GM21619 (cell line): ENCODE measurements at regions not wholly inside any gene's neighbourhood (a gene's known extent, or its start where the extent isn't known, plus 50 kb on each side); places are given as distances from the start of the nearest gene placed in this dataset.

ENCODE experiments used
- ATAC-seq: cut with Tn5 transposase; IDR thresholded peaks from one replicate; pipeline ENCODE4 v1.9.1; 2021; ENCODE audit not compliant: unreplicated experiment

DNA sequence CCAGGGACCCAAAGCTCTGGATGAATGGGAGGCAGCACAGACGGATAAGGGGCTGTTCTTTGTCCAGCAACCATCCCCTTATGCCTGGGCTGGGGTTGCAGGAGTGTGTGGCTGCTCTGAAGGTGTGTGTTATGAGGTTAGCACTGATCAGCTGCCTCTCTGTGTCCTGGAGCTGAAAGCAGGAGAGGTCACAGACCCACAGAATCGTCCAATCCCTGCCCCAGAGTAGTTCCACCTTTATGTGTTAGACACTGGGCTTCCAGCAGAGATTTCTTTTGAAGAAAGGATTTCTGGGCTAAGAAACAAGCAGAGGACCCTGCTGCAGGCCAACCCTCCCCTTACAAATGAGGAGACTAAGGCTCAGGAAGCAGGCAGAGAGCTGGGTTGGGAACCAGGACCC lies 62.4 kb downstream of the ARL6IP4 start:
- ATAC-seq = no peak

DNA sequence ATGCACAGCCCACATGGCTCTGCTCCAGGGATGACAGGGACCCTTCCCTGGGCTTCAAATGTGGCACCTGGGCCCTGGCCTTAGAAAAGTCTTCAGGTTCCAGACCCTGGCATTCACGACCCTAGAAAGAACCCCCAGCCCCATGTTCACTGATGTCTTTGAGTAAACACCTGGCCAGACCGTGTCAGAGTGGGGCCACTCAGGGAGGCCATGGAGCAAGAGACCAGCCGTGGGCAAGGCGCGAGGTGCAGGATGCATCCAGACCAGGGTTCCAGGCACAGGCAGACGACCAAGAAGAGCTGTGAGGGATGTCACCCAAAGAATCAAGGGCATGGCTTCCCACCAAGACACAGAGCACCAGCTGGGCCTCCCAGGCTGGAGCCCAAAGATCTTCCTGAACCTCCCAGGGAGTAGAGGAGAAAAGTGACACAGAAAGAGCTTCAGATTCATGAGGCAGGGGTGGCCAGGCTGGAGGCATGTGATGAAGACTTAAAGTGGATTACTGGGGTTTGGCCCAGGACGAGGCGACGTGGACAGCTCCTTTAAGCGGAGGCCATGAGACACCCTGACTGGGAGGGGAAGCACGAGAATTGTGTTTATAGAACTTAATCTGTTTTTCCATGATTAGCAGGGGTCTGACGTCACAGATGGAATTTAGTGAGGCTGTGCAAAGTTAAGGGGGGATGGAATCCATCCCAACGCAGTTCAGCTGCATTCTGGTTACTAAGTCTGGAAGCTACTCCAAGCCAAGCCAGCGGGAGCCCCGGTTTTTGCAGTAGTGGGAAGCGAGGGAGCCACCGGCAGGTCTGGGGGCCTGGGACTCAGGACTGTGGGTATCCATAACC lies 61.6 kb downstream of the ARL6IP4 start:
- no peak for ATAC-seq

DNA sequence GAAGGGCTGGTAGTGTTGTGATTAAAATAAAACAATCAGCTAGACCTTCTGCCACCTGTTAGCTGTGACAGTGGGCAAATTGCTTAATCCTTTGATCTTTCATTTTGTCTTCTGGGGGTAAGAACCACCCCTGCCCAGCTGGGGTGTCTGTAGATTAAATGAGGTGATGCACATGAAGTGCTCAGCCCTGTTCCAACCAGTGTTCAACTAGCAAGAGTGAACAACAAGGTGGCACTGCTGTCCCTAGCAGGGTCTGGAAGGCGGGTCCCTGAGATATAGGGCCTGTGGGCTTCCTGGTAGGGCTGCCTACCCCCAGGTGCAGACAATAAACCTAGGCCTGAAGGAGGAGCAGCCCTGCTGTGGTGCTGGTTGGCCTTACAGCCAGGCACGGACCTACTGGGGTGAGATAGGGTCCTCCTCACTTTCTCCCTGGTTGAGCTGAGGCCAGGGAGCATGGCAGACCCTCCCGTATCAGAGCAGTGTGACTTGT lies 60.6 kb downstream of the ARL6IP4 start:
- ATAC-seq = no peak

DNA sequence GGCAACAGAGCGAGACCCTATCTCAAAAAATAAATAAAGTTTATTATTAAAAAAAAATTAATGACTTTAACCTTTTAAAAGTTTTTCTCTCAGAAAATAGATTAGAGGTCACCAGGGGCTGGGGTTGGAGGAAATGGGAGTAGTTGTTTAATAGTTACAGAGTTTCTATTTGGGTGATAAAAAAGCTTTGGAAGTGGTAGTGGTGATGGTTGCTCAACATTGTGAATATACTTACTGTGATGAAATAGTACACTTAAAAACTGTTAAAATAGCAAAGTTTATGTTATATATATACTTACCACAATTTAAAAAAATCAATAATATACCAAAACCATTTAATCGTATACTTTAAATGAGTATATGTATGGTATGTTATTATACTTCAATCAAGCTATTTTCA lies 59.6 kb downstream of the ARL6IP4 start:
- no peak for ATAC-seq

DNA sequence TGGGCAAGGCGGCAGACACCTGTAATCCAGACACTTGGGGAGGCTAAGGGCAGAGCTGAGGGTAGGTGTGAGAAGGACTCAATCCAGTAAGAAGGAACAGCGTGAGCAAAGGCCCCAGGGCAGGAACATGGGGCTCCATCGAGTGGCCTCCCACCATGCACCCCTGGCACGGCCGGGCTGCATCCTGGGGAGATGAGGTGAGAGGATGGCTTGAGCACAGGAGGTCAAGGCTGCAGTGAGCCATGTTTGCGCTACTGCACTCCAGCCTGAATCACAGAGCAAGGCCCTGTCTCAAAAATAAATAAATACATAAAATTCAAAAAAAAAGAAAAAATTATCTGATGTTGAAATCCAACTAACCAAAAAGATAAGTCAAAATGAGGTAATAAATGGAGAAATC lies 58.5 kb downstream of the ARL6IP4 start:
- ATAC-seq = no peak

DNA sequence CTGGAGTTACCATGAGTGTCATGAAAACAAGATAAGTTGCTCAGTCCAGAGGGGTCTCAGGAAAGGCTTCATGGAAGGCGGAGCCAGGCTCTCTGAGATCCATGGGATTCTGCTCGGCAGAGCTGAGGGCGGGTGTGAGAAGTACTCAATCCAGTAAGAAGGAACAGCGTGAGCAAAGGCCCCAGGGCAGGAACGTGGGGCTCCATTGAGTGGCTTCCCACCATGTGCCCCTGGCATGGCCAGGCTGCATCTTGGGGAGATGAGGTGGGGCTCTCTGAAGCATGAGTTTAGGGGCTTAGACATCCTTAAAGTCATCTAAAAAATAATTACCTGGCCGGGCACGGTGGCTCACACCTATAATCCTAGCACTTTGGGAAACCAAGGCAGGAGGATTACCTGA lies 58.0 kb downstream of the ARL6IP4 start:
- ATAC-seq = no peak

DNA sequence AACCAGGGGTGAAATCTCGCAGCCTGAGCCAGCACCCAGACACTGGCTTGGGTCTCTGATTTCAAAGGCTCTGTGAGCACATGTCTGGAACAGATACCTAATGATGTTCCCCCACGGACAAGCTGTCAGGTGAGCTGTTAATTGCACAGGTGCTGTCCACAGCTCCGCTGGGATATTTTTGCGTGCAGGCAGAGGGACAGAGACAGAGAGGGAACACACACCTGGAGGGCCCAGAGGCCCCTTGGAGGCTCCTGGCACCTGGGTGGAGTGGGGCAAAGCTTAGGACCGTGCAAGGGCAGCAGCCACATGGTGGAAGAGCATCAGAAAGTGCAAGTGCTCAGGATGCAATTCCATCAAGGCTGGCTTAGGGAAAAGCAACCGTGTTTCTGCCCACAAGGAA lies 57.3 kb downstream of the ARL6IP4 start:
- no peak for ATAC-seq

DNA sequence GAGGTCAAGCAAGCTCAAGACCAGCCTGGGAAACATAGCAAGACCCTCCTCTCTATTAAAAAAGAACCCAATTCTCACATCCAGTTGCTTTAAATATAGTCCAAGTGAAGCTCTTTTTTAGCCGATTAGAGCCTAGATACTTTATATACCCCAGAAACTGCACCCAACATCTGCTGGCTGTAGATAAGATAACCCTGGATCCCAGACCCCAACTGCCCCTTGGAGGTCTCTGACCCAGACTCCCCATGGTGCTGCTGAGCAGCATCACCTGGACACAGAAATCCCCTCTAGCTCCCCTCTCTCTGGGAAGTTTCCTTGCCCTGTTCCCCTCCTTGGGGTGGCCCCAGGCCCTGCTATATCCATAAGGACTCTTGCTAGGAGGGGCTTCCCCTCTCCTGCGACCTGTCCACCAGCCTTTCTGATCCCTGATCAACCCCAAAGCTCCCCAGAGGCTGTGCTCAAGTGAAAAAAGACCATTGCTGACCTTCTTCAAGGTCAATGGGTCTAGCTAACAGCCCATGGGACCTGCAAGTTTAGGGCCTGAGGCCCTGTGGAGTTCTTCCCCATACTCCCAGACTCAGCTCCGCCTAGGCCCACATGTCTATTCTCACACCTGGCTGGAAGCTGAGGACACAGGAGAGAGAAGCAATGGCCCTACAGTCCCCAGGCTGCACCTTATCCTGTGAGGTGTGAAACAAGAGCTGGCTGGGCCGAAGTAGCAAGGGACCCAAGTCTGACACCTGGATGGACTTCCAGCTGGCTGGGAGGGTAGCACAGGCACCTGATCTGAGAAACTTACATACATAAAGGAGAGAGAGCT lies 56.2 kb downstream of the ARL6IP4 start:
- no peak for ATAC-seq

DNA sequence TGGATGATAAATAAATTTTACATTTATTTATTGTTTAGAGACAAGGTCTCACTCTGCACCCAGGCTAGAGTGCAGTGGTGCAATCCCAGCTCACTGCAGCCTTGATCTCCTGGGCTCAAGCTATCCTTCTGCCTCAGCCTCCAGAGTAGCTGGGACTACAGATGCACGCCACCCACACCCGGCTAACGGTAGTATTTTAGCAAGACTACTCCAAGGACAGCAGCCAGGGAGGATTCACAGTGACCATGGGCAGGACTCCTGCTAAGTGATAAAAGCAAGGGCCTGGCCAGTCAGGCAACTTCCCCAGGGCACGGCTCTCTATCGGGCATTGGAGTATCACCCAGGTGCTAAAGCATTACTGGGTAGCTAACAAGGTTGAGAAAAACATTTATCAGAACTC lies 55.4 kb downstream of the ARL6IP4 start:
- ATAC-seq = no peak

DNA sequence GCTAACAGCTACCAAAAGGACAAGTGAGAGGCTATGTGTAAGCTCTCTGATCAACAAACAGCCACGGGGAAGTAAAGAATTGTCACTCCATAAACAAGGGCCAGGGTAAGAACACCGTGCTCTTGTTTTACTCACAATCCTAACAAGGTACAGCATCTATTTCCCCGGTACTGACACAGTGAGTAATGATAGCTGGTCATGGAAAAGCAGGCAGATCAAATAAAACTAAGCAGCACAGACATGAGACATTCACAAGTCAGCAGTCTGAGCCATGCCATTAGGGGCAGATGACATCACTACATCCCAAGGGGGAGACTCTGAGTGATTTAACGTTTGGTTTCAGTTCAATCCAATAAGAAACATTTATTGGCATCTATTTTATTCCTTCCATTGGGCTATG lies 54.4 kb downstream of the ARL6IP4 start:
- no peak for ATAC-seq

DNA sequence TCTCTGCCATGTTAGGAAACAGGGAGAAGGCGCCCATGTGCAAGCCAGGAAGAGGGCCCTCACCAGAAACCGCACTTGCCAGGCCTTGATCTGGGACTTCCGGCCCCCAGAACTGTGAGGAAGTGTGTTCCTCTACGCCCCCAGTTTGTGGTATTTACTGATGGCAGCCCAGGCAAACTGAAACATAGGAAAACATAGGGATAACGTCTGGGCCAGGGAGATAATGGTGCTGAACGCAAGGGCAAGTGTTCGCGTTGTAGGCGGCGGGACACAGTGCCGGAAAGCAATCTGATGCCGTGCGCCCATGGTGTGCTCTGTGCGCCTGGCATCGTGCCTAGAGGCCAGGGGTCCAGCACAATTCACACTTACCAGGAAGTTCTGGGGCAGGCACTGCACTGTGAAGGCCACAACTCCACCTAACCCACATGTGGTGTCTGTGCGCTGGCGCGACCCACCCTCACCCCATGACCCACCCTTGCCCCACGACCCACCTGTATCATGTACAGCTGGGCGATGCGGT lies 53.6 kb downstream of the ARL6IP4 start:
- ATAC-seq = no peak

DNA sequence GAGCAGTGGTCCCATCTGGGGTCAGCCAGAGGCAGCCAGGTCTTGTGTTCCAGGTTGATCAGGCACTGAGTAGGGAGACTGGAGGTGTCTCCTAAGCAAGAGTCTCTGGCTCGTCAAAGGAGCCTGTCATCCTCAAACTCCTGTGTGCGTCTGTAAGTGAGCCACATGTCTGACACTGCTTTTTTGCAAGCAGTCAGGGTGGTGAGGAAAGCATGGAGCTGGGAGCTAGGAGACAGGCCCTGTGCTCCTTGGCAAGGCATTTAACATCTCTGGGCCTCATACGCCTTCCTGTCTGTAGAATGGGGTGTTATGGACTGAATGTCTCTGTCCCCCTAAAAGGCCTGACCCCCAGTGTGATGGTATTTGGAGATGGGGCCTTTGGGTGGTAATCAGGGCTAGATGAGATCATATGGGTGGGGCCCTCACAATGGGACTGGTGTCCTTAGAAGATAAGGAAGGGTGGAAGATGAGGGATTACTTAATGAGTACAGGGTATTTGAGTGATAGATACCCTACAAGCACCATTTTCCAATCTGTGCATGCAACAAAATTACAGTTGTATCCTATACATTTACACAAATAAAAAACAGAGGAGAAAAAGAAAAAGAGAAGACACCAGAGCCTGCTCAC lies 53.0 kb downstream of the ARL6IP4 start:
- no peak for ATAC-seq

DNA sequence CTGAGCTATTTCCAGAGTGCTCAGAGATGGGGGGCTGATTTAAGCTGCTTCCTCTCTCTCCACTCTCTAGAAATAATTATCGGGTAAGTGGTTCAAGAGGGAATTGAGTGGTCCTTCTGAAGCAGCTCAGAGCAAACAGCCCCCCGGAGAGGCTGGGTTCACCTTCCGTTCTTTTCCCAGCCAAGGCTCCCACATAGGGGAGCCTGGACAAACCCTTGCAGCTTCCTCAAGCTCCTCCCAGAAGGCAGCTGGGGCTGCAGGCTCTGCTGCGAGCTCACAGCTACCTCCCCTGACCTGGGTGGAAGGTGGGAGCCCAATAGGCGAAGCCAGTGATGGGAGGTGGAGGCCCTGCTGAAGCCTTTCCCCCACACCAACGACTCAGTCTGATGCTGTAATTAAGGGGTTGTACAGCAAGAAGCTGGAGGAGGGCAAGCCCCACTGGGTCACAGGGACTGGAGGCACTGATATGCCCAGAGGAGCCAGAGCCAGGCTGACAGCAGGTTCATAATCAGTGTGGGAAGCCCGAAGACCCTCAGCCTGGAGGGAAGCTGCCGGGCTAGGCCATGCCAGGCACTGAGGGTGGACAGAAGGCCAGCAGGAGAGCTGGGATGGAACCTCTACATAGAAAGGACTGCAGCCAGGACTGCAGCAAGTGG lies 52.4 kb downstream of the ARL6IP4 start:
- ATAC-seq = no peak
